GM12875 (cell line): ENCODE measurements at regions not wholly inside any gene's neighbourhood (a gene's known extent, or its start where the extent isn't known, plus 50 kb on each side); places are given as distances from the start of the nearest gene placed in this dataset.

Experiments
- H3K4me3 ChIP-seq: one replicate; pipeline ENCODE4 v1.5.1; 2011; ENCODE audit warnings: low read depth, low read length, control low read depth
- CTCF ChIP-seq: IDR thresholded peaks from 2 replicates; pipeline ENCODE4 v1.5.1; 2011; ENCODE audit warnings: low read depth, mild to moderate bottlenecking, control low read depth, inconsistent platforms, low read length, moderate library complexity, borderline replicate concordance; ENCODE audit not compliant: insufficient read depth

GRCh38 chr2:147660680-147661079 is 184.1 kb upstream of the ACVR2A start:
- TF ChIP-seq CTCF = no peak
- H3K4me3 ChIP-seq = no peak overlapping the region

GRCh38 chr2:147659051-147659450 is 185.8 kb upstream of the ACVR2A start:
- no peak for TF ChIP-seq CTCF
- no peak overlapping the region for H3K4me3 ChIP-seq

GRCh38 chr2:147657086-147658000 is 187.5 kb upstream of the ACVR2A start:
- H3K4me3 ChIP-seq = no peak overlapping the region

GRCh38 chr2:147649998-147650397 is 194.8 kb upstream of the ACVR2A start:
- H3K4me3 ChIP-seq = no peak overlapping the region
- TF ChIP-seq CTCF = no peak

More at GRCh38 chr2:147657086-147658000, 187.5 kb upstream of the ACVR2A start:
- TF ChIP-seq CTCF = no peak

- TF ChIP-seq CTCF = no peak
- no peak overlapping the region for H3K4me3 ChIP-seq
Measured at GRCh38 chr2:147649286-147649685, 195.5 kb upstream of the ACVR2A start.

- TF ChIP-seq CTCF = no peak
- no peak overlapping the region for H3K4me3 ChIP-seq
Measured at GRCh38 chr2:147648471-147648870, 196.4 kb upstream of the ACVR2A start.

- TF ChIP-seq CTCF = no peak
- H3K4me3 ChIP-seq = no peak overlapping the region
Measured at GRCh38 chr2:147647816-147648215, 197.0 kb upstream of the ACVR2A start.
